GM23338 (cell line): ENCODE measurements at regions not wholly inside any gene's neighbourhood (a gene's known extent, or its start where the extent isn't known, plus 50 kb on each side); places are given as distances from the start of the nearest gene placed in this dataset.

Source experiments
- ATAC-seq: fragments of 200-7000 bp; cut with Tn5 transposase; 3 replicates; pipeline ENCODE4 v1.9.1; 2020
- DNase-seq: peaks from one replicate; pipeline ENCODE4 v3.0.0-alpha.2; 2015; ENCODE audit warnings: low spot score
- H2AFZ ChIP-seq: fragments of 200-600 bp; sonication (generic); 2 replicates; pipeline ENCODE4 v1.8.0; 2016; ENCODE audit warnings: antibody characterized with exemption, mild to moderate bottlenecking, moderate library complexity
- H3F3A ChIP-seq: fragments of 200-600 bp; sonication (generic); replicated peaks from 2 replicates; pipeline ENCODE4 v1.8.0; 2017; ENCODE audit warnings: antibody characterized with exemption, mixed run types, low read depth
- H3K27ac ChIP-seq: fragments of 200-600 bp; sonication (generic); 2 replicates; pipeline ENCODE4 v1.6.1; 2016; ENCODE audit warnings: low read depth
- H3K27me3 ChIP-seq: fragments of 200-600 bp; sonication (generic); 2 replicates; pipeline ENCODE4 v1.8.0; 2016; ENCODE audit warnings: mild to moderate bottlenecking, mixed run types, moderate library complexity; ENCODE audit not compliant: insufficient read depth
- H3K36me3 ChIP-seq: fragments of 200-600 bp; sonication (generic); 2 replicates; pipeline ENCODE4 v1.8.0; 2016; ENCODE audit warnings: mild to moderate bottlenecking; ENCODE audit not compliant: insufficient read depth
- H3K4me1 ChIP-seq: fragments of 200-600 bp; sonication (generic); 2 replicates; pipeline ENCODE4 v1.8.0; 2016; ENCODE audit warnings: mild to moderate bottlenecking, moderate library complexity; ENCODE audit not compliant: insufficient read depth
- H3K4me2 ChIP-seq: fragments of 200-600 bp; sonication (generic); 2 replicates; pipeline ENCODE4 v1.7.1; 2017; ENCODE audit warnings: mixed run types
- H3K4me3 ChIP-seq: fragments of 200-600 bp; sonication (generic); 2 replicates; pipeline ENCODE4 v1.6.1; 2016; ENCODE audit warnings: mixed run types
- H3K79me2 ChIP-seq: fragments of 200-600 bp; sonication (generic); replicated peaks from 2 replicates; pipeline ENCODE4 v1.8.0; 2017; ENCODE audit warnings: mild to moderate bottlenecking; ENCODE audit not compliant: insufficient read depth
- H3K9me2 ChIP-seq: fragments of 200-600 bp; sonication (generic); 2 replicates; pipeline ENCODE4 v1.8.0; 2017; ENCODE audit not compliant: insufficient read depth
- H4K20me1 ChIP-seq: fragments of 200-600 bp; sonication (generic); replicated peaks from 2 replicates; pipeline ENCODE4 v1.8.0; 2017; ENCODE audit warnings: mild to moderate bottlenecking; ENCODE audit not compliant: insufficient read depth
- H3K27ac Mint-ChIP-seq: 2 replicates; pipeline ENCODE4 v1.8.0; 2020; ENCODE audit warnings: inconsistent platforms, mild to moderate bottlenecking, moderate library complexity, mixed read lengths
- H3K27me3 Mint-ChIP-seq: 3 replicates; pipeline ENCODE4 v1.8.0; 2022; ENCODE audit warnings: low read depth, mild to moderate bottlenecking, moderate library complexity, mixed read lengths, inconsistent platforms; ENCODE audit not compliant: insufficient read depth, poor library complexity
- H3K36me3 Mint-ChIP-seq: 3 replicates; pipeline ENCODE4 v1.8.0; 2021; ENCODE audit warnings: low read depth, mild to moderate bottlenecking, inconsistent platforms, moderate library complexity, mixed read lengths
- H3K4me1 Mint-ChIP-seq: 3 replicates; pipeline ENCODE4 v1.8.0; 2020; ENCODE audit warnings: mild to moderate bottlenecking, inconsistent platforms, mixed read lengths
- H3K4me3 Mint-ChIP-seq: 3 replicates; pipeline ENCODE4 v1.8.0; 2021; ENCODE audit warnings: moderate library complexity, mild to moderate bottlenecking, inconsistent platforms, mixed read lengths
- H3K9me3 Mint-ChIP-seq: 3 replicates; pipeline ENCODE4 v1.8.0; 2020; ENCODE audit warnings: moderate library complexity, mild to moderate bottlenecking, inconsistent platforms, mixed read lengths
- CREB1 ChIP-seq: fragments of 250-450 bp; sonication (Bioruptor Pico); IDR thresholded peaks from 2 replicates; pipeline ENCODE4 v1.5.0; 2020; ENCODE audit warnings: low read depth, mild to moderate bottlenecking, moderate library complexity
- EZH2phosphoT487 ChIP-seq: fragments of 200-600 bp; sonication (generic); IDR thresholded peaks from one replicate; pipeline ENCODE4 v1.8.1; 2018; ENCODE audit warnings: antibody characterized with exemption; ENCODE audit not compliant: unreplicated experiment
- POLR2AphosphoS5 ChIP-seq: IDR thresholded peaks from 2 replicates; pipeline ENCODE4 v1.6.1; 2016; ENCODE audit warnings: antibody characterized with exemption, low read depth
- ZNF114 ChIP-seq: fragments of 250-450 bp; sonication (Bioruptor Pico); IDR thresholded peaks from 2 replicates; pipeline ENCODE4 v1.5.0; 2020; ENCODE audit warnings: mild to moderate bottlenecking, moderate library complexity
- ZNF331 ChIP-seq: fragments of 250-450 bp; sonication (Bioruptor Pico); IDR thresholded peaks from 2 replicates; pipeline ENCODE4 v1.5.0; 2020; ENCODE audit warnings: low read depth, mild to moderate bottlenecking, moderate library complexity
- TF ChIP-seq, protein P1 (sequence below): fragments of 250-450 bp; sonication (Bioruptor Pico); IDR thresholded peaks from 2 replicates; pipeline ENCODE4 v1.5.0; 2020; ENCODE audit warnings: mild to moderate bottlenecking, moderate library complexity
- TF ChIP-seq, protein P2 (sequence below), 2 experiments: fragments of 200-600 bp in 1 of 2; sonication (generic) in 1 of 2; conservative IDR thresholded peaks; 2 replicates each; pipeline versions ENCODE4 v1.5.1 to v1.6.1; 2016 to 2017; ENCODE audit warnings: antibody characterized with exemption in 2 of 2, low read depth in 2 of 2, mild to moderate bottlenecking in 2 of 2, moderate library complexity in 1 of 2
- TF ChIP-seq, protein P3 (sequence below): IDR thresholded peaks from 2 replicates; pipeline ENCODE4 v1.6.1; 2016; ENCODE audit warnings: antibody characterized with exemption

DNA sequence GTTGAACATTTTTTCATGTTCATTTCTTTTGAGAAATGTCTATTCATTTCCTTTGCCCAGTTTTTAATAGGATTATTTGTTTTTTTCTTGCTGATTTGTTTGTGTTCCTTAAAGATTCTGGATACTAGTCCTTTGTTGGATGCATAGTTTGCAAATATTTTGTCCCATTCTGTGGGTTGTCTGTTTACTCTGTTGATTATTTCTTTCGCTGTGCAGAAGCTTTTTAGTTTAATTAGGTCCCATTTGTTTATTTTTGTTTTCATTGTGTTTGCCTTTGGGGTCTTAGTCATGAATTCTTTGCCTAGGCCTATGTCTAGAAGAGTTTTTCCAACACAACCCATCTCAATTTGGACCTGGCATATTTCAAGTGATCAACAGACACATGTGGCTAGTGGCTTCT lies 116.1 kb upstream of the GALNT2 start (continued):
- TF ChIP-seq, protein P1, sequence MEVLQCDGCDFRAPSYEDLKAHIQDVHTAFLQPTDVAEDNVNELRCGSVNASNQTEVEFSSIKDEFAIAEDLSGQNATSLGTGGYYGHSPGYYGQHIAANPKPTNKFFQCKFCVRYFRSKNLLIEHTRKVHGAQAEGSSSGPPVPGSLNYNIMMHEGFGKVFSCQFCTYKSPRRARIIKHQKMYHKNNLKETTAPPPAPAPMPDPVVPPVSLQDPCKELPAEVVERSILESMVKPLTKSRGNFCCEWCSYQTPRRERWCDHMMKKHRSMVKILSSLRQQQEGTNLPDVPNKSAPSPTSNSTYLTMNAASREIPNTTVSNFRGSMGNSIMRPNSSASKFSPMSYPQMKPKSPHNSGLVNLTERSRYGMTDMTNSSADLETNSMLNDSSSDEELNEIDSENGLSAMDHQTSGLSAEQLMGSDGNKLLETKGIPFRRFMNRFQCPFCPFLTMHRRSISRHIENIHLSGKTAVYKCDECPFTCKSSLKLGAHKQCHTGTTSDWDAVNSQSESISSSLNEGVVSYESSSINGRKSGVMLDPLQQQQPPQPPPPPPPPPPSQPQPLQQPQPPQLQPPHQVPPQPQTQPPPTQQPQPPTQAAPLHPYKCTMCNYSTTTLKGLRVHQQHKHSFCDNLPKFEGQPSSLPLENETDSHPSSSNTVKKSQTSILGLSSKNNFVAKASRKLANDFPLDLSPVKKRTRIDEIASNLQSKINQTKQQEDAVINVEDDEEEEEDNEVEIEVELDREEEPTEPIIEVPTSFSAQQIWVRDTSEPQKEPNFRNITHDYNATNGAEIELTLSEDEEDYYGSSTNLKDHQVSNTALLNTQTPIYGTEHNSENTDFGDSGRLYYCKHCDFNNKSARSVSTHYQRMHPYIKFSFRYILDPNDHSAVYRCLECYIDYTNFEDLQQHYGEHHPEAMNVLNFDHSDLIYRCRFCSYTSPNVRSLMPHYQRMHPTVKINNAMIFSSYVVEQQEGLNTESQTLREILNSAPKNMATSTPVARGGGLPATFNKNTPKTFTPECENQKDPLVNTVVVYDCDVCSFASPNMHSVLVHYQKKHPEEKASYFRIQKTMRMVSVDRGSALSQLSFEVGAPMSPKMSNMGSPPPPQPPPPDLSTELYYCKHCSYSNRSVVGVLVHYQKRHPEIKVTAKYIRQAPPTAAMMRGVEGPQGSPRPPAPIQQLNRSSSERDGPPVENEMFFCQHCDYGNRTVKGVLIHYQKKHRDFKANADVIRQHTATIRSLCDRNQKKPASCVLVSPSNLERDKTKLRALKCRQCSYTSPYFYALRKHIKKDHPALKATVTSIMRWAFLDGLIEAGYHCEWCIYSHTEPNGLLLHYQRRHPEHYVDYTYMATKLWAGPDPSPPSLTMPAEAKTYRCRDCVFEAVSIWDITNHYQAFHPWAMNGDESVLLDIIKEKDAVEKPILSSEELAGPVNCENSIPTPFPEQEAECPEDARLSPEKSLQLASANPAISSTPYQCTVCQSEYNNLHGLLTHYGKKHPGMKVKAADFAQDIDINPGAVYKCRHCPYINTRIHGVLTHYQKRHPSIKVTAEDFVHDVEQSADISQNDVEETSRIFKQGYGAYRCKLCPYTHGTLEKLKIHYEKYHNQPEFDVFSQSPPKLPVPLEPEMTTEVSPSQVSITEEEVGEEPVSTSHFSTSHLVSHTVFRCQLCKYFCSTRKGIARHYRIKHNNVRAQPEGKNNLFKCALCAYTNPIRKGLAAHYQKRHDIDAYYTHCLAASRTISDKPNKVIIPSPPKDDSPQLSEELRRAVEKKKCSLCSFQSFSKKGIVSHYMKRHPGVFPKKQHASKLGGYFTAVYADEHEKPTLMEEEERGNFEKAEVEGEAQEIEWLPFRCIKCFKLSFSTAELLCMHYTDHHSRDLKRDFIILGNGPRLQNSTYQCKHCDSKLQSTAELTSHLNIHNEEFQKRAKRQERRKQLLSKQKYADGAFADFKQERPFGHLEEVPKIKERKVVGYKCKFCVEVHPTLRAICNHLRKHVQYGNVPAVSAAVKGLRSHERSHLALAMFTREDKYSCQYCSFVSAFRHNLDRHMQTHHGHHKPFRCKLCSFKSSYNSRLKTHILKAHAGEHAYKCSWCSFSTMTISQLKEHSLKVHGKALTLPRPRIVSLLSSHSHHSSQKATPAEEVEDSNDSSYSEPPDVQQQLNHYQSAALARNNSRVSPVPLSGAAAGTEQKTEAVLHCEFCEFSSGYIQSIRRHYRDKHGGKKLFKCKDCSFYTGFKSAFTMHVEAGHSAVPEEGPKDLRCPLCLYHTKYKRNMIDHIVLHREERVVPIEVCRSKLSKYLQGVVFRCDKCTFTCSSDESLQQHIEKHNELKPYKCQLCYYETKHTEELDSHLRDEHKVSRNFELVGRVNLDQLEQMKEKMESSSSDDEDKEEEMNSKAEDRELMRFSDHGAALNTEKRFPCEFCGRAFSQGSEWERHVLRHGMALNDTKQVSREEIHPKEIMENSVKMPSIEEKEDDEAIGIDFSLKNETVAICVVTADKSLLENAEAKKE (CRISPR knock-in tag): no peak
- TF ChIP-seq ZNF114 (CRISPR knock-in tag) (no peak), EZH2phosphoT487 (no peak)
- TF ChIP-seq, protein P2, sequence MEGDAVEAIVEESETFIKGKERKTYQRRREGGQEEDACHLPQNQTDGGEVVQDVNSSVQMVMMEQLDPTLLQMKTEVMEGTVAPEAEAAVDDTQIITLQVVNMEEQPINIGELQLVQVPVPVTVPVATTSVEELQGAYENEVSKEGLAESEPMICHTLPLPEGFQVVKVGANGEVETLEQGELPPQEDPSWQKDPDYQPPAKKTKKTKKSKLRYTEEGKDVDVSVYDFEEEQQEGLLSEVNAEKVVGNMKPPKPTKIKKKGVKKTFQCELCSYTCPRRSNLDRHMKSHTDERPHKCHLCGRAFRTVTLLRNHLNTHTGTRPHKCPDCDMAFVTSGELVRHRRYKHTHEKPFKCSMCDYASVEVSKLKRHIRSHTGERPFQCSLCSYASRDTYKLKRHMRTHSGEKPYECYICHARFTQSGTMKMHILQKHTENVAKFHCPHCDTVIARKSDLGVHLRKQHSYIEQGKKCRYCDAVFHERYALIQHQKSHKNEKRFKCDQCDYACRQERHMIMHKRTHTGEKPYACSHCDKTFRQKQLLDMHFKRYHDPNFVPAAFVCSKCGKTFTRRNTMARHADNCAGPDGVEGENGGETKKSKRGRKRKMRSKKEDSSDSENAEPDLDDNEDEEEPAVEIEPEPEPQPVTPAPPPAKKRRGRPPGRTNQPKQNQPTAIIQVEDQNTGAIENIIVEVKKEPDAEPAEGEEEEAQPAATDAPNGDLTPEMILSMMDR (conservative IDR thresholded peaks at IDR 0.05; ENCODE audit: low read depth in 2 of 2): no peak
- TF ChIP-seq, protein P3, sequence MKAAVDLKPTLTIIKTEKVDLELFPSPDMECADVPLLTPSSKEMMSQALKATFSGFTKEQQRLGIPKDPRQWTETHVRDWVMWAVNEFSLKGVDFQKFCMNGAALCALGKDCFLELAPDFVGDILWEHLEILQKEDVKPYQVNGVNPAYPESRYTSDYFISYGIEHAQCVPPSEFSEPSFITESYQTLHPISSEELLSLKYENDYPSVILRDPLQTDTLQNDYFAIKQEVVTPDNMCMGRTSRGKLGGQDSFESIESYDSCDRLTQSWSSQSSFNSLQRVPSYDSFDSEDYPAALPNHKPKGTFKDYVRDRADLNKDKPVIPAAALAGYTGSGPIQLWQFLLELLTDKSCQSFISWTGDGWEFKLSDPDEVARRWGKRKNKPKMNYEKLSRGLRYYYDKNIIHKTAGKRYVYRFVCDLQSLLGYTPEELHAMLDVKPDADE: no peak

- no peaks in the 10 kb centered on the region for H3F3A ChIP-seq
- H3K4me2 ChIP-seq: no peak overlapping the region
- ATAC-seq: no peak
- Mint-ChIP-seq H3K36me3 (no peaks in the 10 kb centered on the region), H3K4me3 (no peak overlapping the region), H3K4me1 (peaks cover 3% of the 10 kb centered on the region; the same call in 2 of the 3 replicates), H3K27me3 (no peaks in the 10 kb centered on the region), H3K27ac (no peak overlapping the region), H3K9me3 (no peaks in the 10 kb centered on the region)
- H3K36me3 ChIP-seq: no peaks in the 10 kb centered on the region
- no peak overlapping the region for H3K4me3 ChIP-seq
- H3K9me2 ChIP-seq: 0 out of 2 replicates have a peak, but pooled peaks cover 3% of the 10 kb centered on the region
- H4K20me1 ChIP-seq: no peaks in the 10 kb centered on the region
- H3K27ac ChIP-seq: no peak overlapping the region
- no peaks in the 10 kb centered on the region for H3K27me3 ChIP-seq
- H3K79me2 ChIP-seq: no peaks in the 10 kb centered on the region
- no peak overlapping the region for H2AFZ ChIP-seq
- no peak for DNase-seq
- no peaks in the 10 kb centered on the region; the same call in 1 of the 2 replicates for H3K4me1 ChIP-seq
- TF ChIP-seq CREB1 (CRISPR knock-in tag) (no peak), ZNF331 (CRISPR knock-in tag) (no peak), POLR2AphosphoS5 (no peak)
- TF ChIP-seq, protein P3: no peak
Observed at GRCh38 chr1:229951856-229952534, 115.0 kb upstream of the GALNT2 start.
